Bronchial epithelial cell (primary cell): ENCODE measurements at regions not wholly inside any gene's neighbourhood (a gene's known extent, or its start where the extent isn't known, plus 50 kb on each side); places are given as distances from the start of the nearest gene placed in this dataset.

Experiments used
- DNase-seq: peaks from one replicate; pipeline ENCODE4 v3.0.0-alpha.2; 2010; ENCODE audit warnings: low read depth
- FAIRE-seq: peaks from 2 replicates; lab custom pipeline; 2011; peaks lifted over from hg19 to GRCh38; lab: Jason Lieb, UNC
- H3K27me3 ChIP-seq: 2 replicates; pipeline ENCODE4 v1.5.1; 2011; ENCODE audit warnings: low read length; ENCODE audit not compliant: control insufficient read depth, insufficient read depth
- H3K36me3 ChIP-seq: 2 replicates; pipeline ENCODE4 v1.5.1; 2011; ENCODE audit warnings: low read length; ENCODE audit not compliant: control insufficient read depth, insufficient read depth
- H3K4me3 ChIP-seq: 2 replicates; pipeline ENCODE4 v1.5.1; 2011; ENCODE audit warnings: mild to moderate bottlenecking, low read depth, low read length, control low read depth
- TF ChIP-seq, protein P1 (sequence below): IDR thresholded peaks from 2 replicates; pipeline ENCODE4 v1.5.1; 2011; ENCODE audit warnings: mild to moderate bottlenecking, moderate library complexity, low read length, control low read depth, inconsistent platforms; ENCODE audit not compliant: insufficient read depth, severe bottlenecking

DNA sequence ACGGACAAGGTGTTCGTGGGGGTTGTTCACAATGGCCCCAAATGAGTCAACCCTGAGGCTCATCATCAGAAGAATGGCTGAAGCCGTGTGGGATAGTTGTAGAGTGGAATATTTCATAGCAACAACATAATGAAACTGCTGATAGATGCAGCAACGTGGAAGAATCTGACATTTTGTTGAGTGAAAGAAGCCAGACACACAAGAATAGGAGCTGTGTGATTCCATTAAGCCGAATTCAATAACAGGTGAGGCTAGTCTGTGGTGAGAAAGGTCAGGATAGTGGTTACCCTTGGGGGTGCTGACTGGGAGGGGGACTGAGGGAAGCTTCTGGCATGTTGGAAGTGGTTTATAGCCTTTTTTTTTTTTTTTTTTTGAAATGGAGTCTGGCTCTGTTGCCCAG lies 144.0 kb downstream of the SMAD6 start:
- Histone ChIP-seq H3K27me3 (no peaks in the 10 kb centered on the region), H3K36me3 (no peaks in the 10 kb centered on the region), H3K4me3 (no peak overlapping the region)
- FAIRE-seq (no peak), DNase-seq (no peak)
- TF ChIP-seq, protein P1, sequence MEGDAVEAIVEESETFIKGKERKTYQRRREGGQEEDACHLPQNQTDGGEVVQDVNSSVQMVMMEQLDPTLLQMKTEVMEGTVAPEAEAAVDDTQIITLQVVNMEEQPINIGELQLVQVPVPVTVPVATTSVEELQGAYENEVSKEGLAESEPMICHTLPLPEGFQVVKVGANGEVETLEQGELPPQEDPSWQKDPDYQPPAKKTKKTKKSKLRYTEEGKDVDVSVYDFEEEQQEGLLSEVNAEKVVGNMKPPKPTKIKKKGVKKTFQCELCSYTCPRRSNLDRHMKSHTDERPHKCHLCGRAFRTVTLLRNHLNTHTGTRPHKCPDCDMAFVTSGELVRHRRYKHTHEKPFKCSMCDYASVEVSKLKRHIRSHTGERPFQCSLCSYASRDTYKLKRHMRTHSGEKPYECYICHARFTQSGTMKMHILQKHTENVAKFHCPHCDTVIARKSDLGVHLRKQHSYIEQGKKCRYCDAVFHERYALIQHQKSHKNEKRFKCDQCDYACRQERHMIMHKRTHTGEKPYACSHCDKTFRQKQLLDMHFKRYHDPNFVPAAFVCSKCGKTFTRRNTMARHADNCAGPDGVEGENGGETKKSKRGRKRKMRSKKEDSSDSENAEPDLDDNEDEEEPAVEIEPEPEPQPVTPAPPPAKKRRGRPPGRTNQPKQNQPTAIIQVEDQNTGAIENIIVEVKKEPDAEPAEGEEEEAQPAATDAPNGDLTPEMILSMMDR: no peak

DNA sequence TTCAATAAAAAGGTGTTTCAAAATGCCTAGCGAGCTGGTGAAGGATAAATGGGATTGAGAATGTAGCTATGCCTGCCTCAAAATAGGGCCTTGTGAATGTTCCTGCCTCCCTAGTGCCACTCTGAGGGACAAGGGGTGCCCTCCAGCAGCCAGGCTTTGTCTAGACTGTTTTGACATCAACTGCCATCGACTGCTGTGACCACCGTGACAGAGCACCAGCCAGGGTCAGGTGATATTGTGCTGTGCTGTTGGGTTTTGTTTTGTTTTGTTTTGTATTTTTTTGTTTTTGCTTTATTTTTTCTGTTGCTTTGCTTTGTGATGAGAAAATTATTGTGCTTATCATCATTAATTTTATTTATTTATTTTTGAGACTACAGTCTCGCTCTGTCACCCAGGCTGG lies 144.8 kb downstream of the SMAD6 start:
- H3K36me3 ChIP-seq: no peaks in the 10 kb centered on the region
- no peak overlapping the region for H3K4me3 ChIP-seq
- TF ChIP-seq, protein P1: no peak
- no peak for FAIRE-seq
- DNase-seq: no peak
- no peaks in the 10 kb centered on the region for H3K27me3 ChIP-seq

DNA sequence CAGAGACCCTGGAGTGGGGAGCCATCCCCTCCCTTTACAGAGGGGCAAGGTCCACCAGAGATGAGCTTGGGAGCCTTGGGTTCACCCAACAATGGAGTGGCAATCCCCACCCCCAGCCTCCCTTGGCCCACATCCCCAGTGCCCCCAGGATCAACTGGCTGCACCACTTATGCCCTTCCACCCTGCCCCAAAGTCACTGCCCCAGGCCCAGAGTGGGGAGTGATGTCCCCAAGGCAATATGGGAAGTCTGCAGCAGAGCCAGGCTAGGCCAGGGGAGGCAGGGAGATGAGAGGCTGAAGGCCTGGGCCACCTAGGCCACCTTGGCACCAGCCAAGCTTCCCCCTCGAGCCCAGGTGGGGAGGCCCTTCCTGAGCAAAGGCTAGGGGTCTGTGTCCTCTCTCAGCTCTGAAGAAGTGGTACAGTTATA lies 145.5 kb downstream of the SMAD6 start:
- no peaks in the 10 kb centered on the region for H3K36me3 ChIP-seq
- FAIRE-seq: no peak
- peaks cover 2% of the 10 kb centered on the region for H3K27me3 ChIP-seq
- TF ChIP-seq, protein P1: no peak
- DNase-seq: no peak
- H3K4me3 ChIP-seq: no peak overlapping the region

- Histone ChIP-seq H3K4me3 (no peak overlapping the region), H3K36me3 (no peaks in the 10 kb centered on the region), H3K27me3 (peaks cover 2% of the 10 kb centered on the region)
- DNase-seq: no peak
- FAIRE-seq: no peak
- TF ChIP-seq, protein P1: no peak
Observed at GRCh38 chr15:66848116-66848515, 146.1 kb downstream of the SMAD6 start.

DNA sequence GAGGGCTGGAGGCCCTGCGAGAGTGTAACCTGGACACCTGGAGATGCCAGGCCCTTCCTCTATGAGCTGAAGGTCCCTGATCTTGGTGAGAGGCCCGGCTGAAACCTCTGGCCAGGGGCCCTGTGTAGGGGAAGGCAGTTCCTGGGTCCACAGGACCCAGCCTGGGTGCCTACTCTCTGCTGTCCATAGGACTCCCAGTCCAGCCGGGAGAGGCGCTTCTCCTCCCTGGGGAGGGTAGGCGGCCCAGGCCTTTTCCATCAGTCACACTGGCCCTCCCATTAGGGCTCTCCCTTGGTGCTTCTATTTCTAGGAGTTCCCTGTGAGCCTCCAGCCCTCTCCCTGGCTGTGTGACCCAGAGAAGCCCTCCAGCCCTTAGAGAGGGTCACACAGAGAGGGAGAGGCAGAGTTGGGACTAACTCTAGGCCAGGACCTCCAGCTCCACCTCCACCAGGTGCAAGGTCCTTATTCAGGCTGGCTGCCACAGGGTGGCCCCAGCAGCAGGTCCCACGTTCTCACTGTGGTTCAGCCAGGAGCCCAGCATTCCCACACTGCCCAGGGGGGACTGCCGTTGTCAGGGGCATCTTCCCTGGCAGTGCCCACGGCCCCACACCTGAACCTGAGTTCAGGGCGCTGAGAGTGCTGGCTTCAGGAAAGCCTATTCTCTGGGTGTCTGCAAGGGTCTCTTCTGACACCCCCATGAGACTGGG lies 146.8 kb downstream of the SMAD6 start:
- TF ChIP-seq, protein P1: no peak
- FAIRE-seq: no peak
- Histone ChIP-seq H3K27me3 (peaks cover 2% of the 10 kb centered on the region), H3K36me3 (no peaks in the 10 kb centered on the region), H3K4me3 (no peak overlapping the region)
- DNase-seq: no peak

DNA sequence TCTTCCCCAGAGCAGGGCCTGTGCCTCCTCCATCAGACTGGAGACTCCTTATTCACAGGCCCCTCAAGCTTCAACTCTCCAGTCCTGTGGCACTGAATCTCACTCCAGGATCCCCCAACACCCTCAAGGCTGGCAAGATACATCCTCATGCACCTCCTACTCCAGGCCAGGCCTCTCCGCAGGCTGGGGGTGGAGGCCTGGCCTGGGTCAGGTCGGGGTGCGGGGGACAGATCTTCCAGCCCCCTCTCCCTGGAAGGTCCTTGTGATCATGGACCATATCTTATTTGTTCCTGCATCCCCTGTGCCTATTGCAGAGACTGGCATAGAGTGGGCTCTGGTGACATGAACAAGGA lies 147.3 kb downstream of the SMAD6 start:
- TF ChIP-seq, protein P1: no peak
- no peak for DNase-seq
- no peak overlapping the region for H3K4me3 ChIP-seq
- H3K27me3 ChIP-seq: peaks cover 2% of the 10 kb centered on the region
- no peak for FAIRE-seq
- no peaks in the 10 kb centered on the region for H3K36me3 ChIP-seq
